ENCODE measurements at regions not wholly inside any gene's neighbourhood (a gene's known extent, or its start where the extent isn't known, plus 50 kb on each side); places are given as distances from the start of the nearest gene placed in this dataset.

GRCh38 chr2:142316049-142316448, 185.2 kb upstream of the LRP1B start:
- intact Hi-C loops (cut with micrococcal nuclease): no loop called here
- CTCF ChIA-PET (ENCODE audit: partially characterized antibody): no interaction called here

GRCh38 chr2:142315346-142315745, 184.5 kb upstream of the LRP1B start:
- Mint-ChIP-seq H3K4me1 (no peaks in the 10 kb centered on the region), H3K4me3 (no peak overlapping the region), H3K9me3 (peaks cover 2 to 24% (median 14%) of the 10 kb centered on the region in 8 donors), H3K36me3 (peaks cover 0 to 4% of the 10 kb centered on the region in 2 donors), H3K27ac (no peak overlapping the region), H3K27me3 (no peaks in the 10 kb centered on the region)
- H3K27me3 ChIP-seq (ENCODE audit: insufficient read depth, low read length): no peaks in the 10 kb centered on the region
- no peaks in the 10 kb centered on the region for H3K4me1 ChIP-seq (ENCODE audit: insufficient read depth, low read length)
- intact Hi-C loops (cut with micrococcal nuclease): no loop called here
- POLR2A ChIA-PET (ENCODE audit: partially characterized antibody): no interaction called here
- no peaks in the 10 kb centered on the region for H3K36me3 ChIP-seq (ENCODE audit: insufficient read depth, low read length)
- no peak overlapping the region for H3K4me3 ChIP-seq (ENCODE audit: low read length in 2 of 2)
- no peak for DNase-seq
- CTCF ChIA-PET (ENCODE audit: partially characterized antibody): no interaction called here
- no peaks in the 10 kb centered on the region for H3K9me3 ChIP-seq (ENCODE audit: control insufficient read depth in 1 of 2, low read length in 2 of 2)
- H3K27ac ChIP-seq (ENCODE audit: low read depth, low read length): no peak overlapping the region

More at GRCh38 chr2:142316049-142316448, 185.2 kb upstream of the LRP1B start:
- no peak overlapping the region for H3K27ac ChIP-seq (ENCODE audit: low read depth, low read length)
- Mint-ChIP-seq H3K36me3 (peaks cover 0 to 4% of the 10 kb centered on the region in 2 donors), H3K27me3 (no peaks in the 10 kb centered on the region), H3K4me3 (no peak overlapping the region), H3K4me1 (no peaks in the 10 kb centered on the region), H3K27ac (no peak overlapping the region), H3K9me3 (peaks cover 2 to 20% (median 10%) of the 10 kb centered on the region in 8 donors)
- no peak for DNase-seq
- H3K27me3 ChIP-seq (ENCODE audit: insufficient read depth, low read length): no peaks in the 10 kb centered on the region
- H3K36me3 ChIP-seq (ENCODE audit: insufficient read depth, low read length): no peaks in the 10 kb centered on the region
- no peak overlapping the region for H3K4me3 ChIP-seq (ENCODE audit: low read length in 2 of 2)
- H3K9me3 ChIP-seq (ENCODE audit: control insufficient read depth in 1 of 2, low read length in 2 of 2): no peaks in the 10 kb centered on the region
- POLR2A ChIA-PET (ENCODE audit: partially characterized antibody): no interaction called here
- no peaks in the 10 kb centered on the region for H3K4me1 ChIP-seq (ENCODE audit: insufficient read depth, low read length)

GRCh38 chr2:142314164-142314563, 183.3 kb upstream of the LRP1B start:
- no peaks in the 10 kb centered on the region for H3K27me3 Mint-ChIP-seq
- no peaks in the 10 kb centered on the region for H3K4me1 Mint-ChIP-seq
- peaks cover 2 to 32% (median 15%) of the 10 kb centered on the region in 8 donors for H3K9me3 Mint-ChIP-seq
- no peak overlapping the region for H3K4me3 Mint-ChIP-seq
- H3K27ac Mint-ChIP-seq: no peak overlapping the region
- H3K36me3 Mint-ChIP-seq: peaks cover 0 to 4% of the 10 kb centered on the region in 2 donors
- ChIA-PET CTCF (ENCODE audit: partially characterized antibody) (no interaction called here), POLR2A (ENCODE audit: partially characterized antibody) (no interaction called here)
- no peak overlapping the region for H3K4me3 ChIP-seq (ENCODE audit: low read length in 2 of 2)
- no peaks in the 10 kb centered on the region for H3K27me3 ChIP-seq (ENCODE audit: insufficient read depth, low read length)
- no peaks in the 10 kb centered on the region for H3K9me3 ChIP-seq (ENCODE audit: control insufficient read depth in 1 of 2, low read length in 2 of 2)
- no peaks in the 10 kb centered on the region for H3K36me3 ChIP-seq (ENCODE audit: insufficient read depth, low read length)
- no peaks in the 10 kb centered on the region for H3K4me1 ChIP-seq (ENCODE audit: insufficient read depth, low read length)
- DNase-seq: no peak
- intact Hi-C loops (cut with micrococcal nuclease): no loop called here
- H3K27ac ChIP-seq (ENCODE audit: low read depth, low read length): no peak overlapping the region

- no peak overlapping the region for H3K27ac ChIP-seq (ENCODE audit: low read depth, low read length)
- no peaks in the 10 kb centered on the region for H3K9me3 ChIP-seq (ENCODE audit: control insufficient read depth in 1 of 2, low read length in 2 of 2)
- Mint-ChIP-seq H3K4me1 (no peaks in the 10 kb centered on the region), H3K27me3 (no peaks in the 10 kb centered on the region), H3K36me3 (peaks cover 0 to 4% of the 10 kb centered on the region in 2 donors), H3K4me3 (no peak overlapping the region), H3K27ac (no peak overlapping the region), H3K9me3 (peaks cover 0 to 27% (median 15%) of the 10 kb centered on the region in 8 donors)
- intact Hi-C loops (cut with micrococcal nuclease): no loop called here
- H3K36me3 ChIP-seq (ENCODE audit: insufficient read depth, low read length): no peaks in the 10 kb centered on the region
- POLR2A ChIA-PET (ENCODE audit: partially characterized antibody): no interaction called here
- no peaks in the 10 kb centered on the region for H3K27me3 ChIP-seq (ENCODE audit: insufficient read depth, low read length)
- CTCF ChIA-PET (ENCODE audit: partially characterized antibody): no interaction called here
- H3K4me1 ChIP-seq (ENCODE audit: insufficient read depth, low read length): no peaks in the 10 kb centered on the region
- DNase-seq: no peak
- no peak overlapping the region for H3K4me3 ChIP-seq (ENCODE audit: low read length in 2 of 2)
These were observed 179.7 kb upstream of the LRP1B start for GRCh38 chr2:142310530-142310929.

- intact Hi-C loops (cut with micrococcal nuclease): no loop called here
- Mint-ChIP-seq H3K4me1 (no peaks in the 10 kb centered on the region), H3K27me3 (no peaks in the 10 kb centered on the region), H3K9me3 (peaks cover 6 to 32% (median 16%) of the 10 kb centered on the region in 8 donors), H3K4me3 (no peak overlapping the region), H3K27ac (no peak overlapping the region), H3K36me3 (peaks cover 0 to 4% of the 10 kb centered on the region in 2 donors)
- Histone ChIP-seq H3K27ac (ENCODE audit: low read depth, low read length) (no peak overlapping the region), H3K36me3 (ENCODE audit: insufficient read depth, low read length) (no peaks in the 10 kb centered on the region), H3K4me1 (ENCODE audit: insufficient read depth, low read length) (no peaks in the 10 kb centered on the region), H3K9me3 (ENCODE audit: control insufficient read depth in 1 of 2, low read length in 2 of 2) (no peaks in the 10 kb centered on the region), H3K4me3 (ENCODE audit: low read length in 2 of 2) (no peak overlapping the region), H3K27me3 (ENCODE audit: insufficient read depth, low read length) (no peaks in the 10 kb centered on the region)
- CTCF ChIA-PET (ENCODE audit: partially characterized antibody): no interaction called here
- DNase-seq: no peak
- POLR2A ChIA-PET (ENCODE audit: partially characterized antibody): no interaction called here
These were observed 177.9 kb upstream of the LRP1B start for GRCh38 chr2:142308744-142309143.

- CTCF ChIA-PET (ENCODE audit: partially characterized antibody): no interaction called here
These were observed 176.8 kb upstream of the LRP1B start for GRCh38 chr2:142307616-142308115.

GRCh38 chr2:142307086-142307485, 176.3 kb upstream of the LRP1B start:
- Histone ChIP-seq H3K27ac (ENCODE audit: low read depth, low read length) (no peak overlapping the region), H3K9me3 (ENCODE audit: control insufficient read depth in 1 of 2, low read length in 2 of 2) (no peaks in the 10 kb centered on the region), H3K4me3 (ENCODE audit: low read length in 2 of 2) (no peak overlapping the region), H3K27me3 (ENCODE audit: insufficient read depth, low read length) (no peaks in the 10 kb centered on the region), H3K36me3 (ENCODE audit: insufficient read depth, low read length) (no peaks in the 10 kb centered on the region), H3K4me1 (ENCODE audit: insufficient read depth, low read length) (no peaks in the 10 kb centered on the region)
- Mint-ChIP-seq H3K4me1 (no peaks in the 10 kb centered on the region), H3K9me3 (peaks cover 4 to 34% (median 20%) of the 10 kb centered on the region in 8 donors), H3K4me3 (no peak overlapping the region), H3K36me3 (peaks cover 0 to 4% of the 10 kb centered on the region in 2 donors), H3K27ac (no peak overlapping the region), H3K27me3 (no peaks in the 10 kb centered on the region)
- intact Hi-C loops (cut with micrococcal nuclease): no loop called here
- no peak for DNase-seq
- CTCF ChIA-PET (ENCODE audit: partially characterized antibody): no interaction called here
- POLR2A ChIA-PET (ENCODE audit: partially characterized antibody): no interaction called here

More at GRCh38 chr2:142307616-142308115, 176.8 kb upstream of the LRP1B start:
- no peak overlapping the region for H3K4me3 Mint-ChIP-seq
- H3K4me1 Mint-ChIP-seq: no peaks in the 10 kb centered on the region
- H3K27ac Mint-ChIP-seq: no peak overlapping the region
- H3K36me3 ChIP-seq (ENCODE audit: insufficient read depth, low read length): no peaks in the 10 kb centered on the region
- DNase-seq: no peak
- intact Hi-C loops (cut with micrococcal nuclease): no loop called here
- POLR2A ChIA-PET (ENCODE audit: partially characterized antibody): no interaction called here
- H3K27ac ChIP-seq (ENCODE audit: low read depth, low read length): no peak overlapping the region
- H3K9me3 ChIP-seq (ENCODE audit: control insufficient read depth in 1 of 2, low read length in 2 of 2): no peaks in the 10 kb centered on the region
- H3K4me3 ChIP-seq (ENCODE audit: low read length in 2 of 2): no peak overlapping the region
- H3K27me3 ChIP-seq (ENCODE audit: insufficient read depth, low read length): no peaks in the 10 kb centered on the region
- peaks cover 4 to 34% (median 20%) of the 10 kb centered on the region in 8 donors for H3K9me3 Mint-ChIP-seq
- H3K27me3 Mint-ChIP-seq: no peaks in the 10 kb centered on the region
- no peaks in the 10 kb centered on the region for H3K4me1 ChIP-seq (ENCODE audit: insufficient read depth, low read length)
- H3K36me3 Mint-ChIP-seq: peaks cover 0 to 4% of the 10 kb centered on the region in 2 donors

- Mint-ChIP-seq H3K36me3 (no peaks in the 10 kb centered on the region), H3K9me3 (peaks cover 4 to 30% (median 20%) of the 10 kb centered on the region in 8 donors), H3K4me3 (no peak overlapping the region), H3K4me1 (no peaks in the 10 kb centered on the region), H3K27me3 (no peaks in the 10 kb centered on the region), H3K27ac (no peak overlapping the region)
- no peak overlapping the region for H3K4me3 ChIP-seq (ENCODE audit: low read length in 2 of 2)
- no peaks in the 10 kb centered on the region for H3K4me1 ChIP-seq (ENCODE audit: insufficient read depth, low read length)
- ChIA-PET CTCF (ENCODE audit: partially characterized antibody) (no interaction called here), POLR2A (ENCODE audit: partially characterized antibody) (no interaction called here)
- no peaks in the 10 kb centered on the region for H3K9me3 ChIP-seq (ENCODE audit: control insufficient read depth in 1 of 2, low read length in 2 of 2)
- no peak for DNase-seq
- H3K27me3 ChIP-seq (ENCODE audit: insufficient read depth, low read length): no peaks in the 10 kb centered on the region
- intact Hi-C loops (cut with micrococcal nuclease): no loop called here
- H3K36me3 ChIP-seq (ENCODE audit: insufficient read depth, low read length): no peaks in the 10 kb centered on the region
- no peak overlapping the region for H3K27ac ChIP-seq (ENCODE audit: low read depth, low read length)
These were observed 175.3 kb upstream of the LRP1B start for GRCh38 chr2:142306131-142306530.

Measured in CD4-positive, alpha-beta memory T cell (primary cell).